HG02973 (cell line): ENCODE measurements at regions not wholly inside any gene's neighbourhood (a gene's known extent, or its start where the extent isn't known, plus 50 kb on each side); places are given as distances from the start of the nearest gene placed in this dataset.

Experiments
- ATAC-seq: cut with Tn5 transposase; IDR thresholded peaks from one replicate; pipeline ENCODE4 v1.9.1; 2021; ENCODE audit warnings: moderate library complexity; ENCODE audit not compliant: unreplicated experiment

DNA sequence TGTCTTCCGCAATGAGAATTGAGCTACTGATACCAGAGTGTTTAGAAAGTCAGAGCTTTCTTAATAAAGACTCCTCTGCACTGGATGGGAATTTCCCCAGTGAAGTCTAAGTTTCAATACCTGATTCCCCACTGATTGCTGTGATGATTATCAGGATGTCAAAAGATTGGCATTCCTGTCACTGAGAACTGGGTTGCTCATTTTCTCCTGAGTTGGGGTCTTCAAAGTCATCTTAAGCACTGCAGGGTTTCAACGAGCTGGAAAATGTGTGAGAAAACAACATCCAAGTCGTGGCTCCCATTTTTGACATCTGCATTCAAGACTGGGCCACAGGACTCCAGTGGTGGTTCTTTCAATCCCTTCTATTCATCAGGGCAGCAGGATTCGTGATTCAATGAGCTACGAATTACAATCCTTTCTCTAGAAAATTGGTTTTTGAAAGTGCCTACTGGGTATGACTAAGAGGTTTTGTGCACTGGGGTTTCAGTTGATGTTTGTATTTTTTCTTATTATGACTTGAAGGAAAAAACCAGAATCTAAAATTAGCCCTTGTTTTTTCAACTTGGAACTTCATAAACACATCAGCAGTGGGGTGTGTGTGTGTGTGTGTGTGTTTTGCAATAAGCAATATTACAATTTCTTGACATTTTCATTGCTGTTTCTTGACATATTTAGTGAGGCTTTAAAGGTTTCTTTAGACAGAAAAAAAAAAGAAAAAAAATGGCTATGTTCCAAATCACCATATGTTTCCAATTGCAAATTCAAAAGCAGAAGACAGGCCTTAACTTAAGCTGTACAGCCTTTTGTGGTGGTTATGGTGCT, 233.0 kb downstream of the FAM76B start:
- ATAC-seq: peak; percentile 94

GRCh38 chr11:95556011-95556341, 233.6 kb downstream of the FAM76B start:
- no peak for ATAC-seq

DNA sequence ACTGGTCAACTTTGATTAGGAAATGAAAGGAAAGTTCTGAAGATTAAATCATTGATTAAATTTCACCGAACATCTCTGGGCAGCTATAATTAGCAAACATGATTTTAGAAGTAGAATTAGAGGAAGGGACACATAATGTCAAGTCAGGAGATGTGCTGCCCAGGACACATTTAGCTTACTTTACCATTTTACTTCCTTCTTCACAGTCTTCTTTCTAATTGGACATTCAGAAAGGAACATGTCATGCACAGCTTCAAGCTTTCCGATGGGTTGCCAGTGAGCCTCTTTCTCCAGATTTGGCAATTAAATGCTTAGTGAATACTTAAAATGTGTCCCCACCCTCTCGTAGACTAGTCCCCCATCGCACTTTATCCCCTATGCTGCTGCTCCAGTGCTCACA, 234.7 kb downstream of the FAM76B start:
- no peak for ATAC-seq

DNA sequence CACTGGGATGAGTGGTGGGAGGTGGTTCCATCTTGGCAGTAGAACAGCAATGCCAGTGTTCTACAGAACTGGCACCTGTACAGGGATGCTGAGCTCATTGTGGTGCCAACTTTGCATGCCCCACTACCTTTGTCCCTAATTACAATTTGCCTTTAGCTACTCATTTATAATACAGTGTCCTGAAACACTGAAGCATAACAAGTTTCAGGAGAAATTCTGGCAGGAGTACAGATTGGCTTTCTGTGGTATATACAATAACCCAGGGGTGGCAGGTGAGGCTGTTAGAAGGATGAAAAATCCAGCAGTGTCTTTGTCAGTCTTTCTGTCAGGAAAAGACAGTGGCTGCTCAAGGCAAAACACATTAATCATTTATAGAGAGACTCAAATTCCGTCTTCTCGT, 240.3 kb downstream of the FAM76B start:
- no peak for ATAC-seq

DNA sequence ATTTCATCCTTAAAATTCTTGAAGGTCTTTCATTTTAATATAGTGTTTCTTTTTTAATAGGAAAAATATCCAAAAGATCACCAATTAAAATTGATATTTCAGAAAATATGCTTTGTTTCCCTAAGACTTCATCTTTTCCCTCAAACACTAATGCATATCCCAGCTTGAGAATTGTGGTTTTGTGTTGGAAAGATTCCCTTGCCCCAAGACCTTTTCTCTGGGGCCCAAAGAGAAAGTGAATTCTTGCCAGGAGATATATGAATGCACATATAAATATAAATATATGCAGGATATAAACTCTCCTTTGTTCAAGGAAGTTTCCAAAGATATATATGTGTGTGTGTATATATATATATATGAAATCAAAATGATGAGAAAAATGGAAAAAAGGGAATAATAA, 241.2 kb downstream of the FAM76B start:
- no peak for ATAC-seq

DNA sequence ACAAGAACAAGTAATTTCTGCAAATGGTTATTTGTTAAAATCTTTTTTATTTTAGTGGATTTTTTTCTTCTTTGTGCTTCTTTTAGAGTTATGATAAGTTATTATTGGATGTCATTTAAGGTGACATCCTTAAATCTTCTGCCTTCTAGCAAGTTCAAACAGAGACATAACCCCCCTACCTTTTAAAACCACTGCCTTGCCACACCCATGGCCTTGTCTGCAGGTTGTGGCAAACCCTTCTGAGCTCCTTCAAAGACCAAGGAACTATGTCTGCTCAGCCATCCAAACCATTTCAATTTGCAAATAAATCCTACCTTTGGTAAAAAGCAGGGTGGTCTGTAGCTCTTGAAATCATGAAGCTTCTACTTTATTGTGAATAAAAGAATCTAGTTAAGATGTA, 241.6 kb downstream of the FAM76B start:
- ATAC-seq: no peak

GRCh38 chr11:95547186-95547585, 242.4 kb downstream of the FAM76B start:
- ATAC-seq: no peak

GRCh38 chr11:95545116-95545875, 244.3 kb downstream of the FAM76B start:
- ATAC-seq: no peak

DNA sequence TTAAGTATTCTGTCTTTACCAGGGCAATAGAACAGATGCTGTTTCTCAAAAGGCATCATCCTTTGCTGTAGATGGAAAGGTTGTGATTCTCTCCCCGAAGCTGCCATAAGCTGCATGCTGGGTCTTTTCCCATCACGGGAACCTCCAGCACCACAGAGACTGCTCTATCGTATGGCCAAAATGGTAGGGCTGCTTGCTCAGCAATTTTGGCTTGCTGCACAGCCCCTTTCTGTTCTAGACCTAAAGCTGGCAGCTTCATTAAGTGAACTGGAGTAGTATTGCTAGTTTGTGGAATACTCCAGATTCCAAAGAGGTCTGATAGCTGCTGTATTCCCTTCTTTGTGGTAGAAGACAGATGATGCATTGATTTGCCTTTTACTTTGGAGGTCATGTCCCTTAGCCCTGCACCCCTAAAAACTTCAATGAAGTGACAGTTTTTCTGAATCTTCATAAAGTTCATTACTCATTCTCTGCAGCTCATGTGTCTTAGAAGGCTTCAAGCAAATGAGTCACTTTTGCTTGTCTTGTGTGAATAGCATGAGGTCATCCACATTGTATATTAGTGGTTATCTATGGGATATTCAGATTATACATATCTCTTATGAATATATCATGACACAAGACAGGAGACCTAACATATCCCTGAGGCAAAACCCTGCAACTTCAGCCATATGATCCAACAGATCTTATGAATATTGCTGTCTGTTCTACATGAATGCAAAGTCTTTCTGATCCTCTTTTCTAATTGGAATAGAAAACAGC, 245.3 kb downstream of the FAM76B start:
- ATAC-seq: no peak

DNA sequence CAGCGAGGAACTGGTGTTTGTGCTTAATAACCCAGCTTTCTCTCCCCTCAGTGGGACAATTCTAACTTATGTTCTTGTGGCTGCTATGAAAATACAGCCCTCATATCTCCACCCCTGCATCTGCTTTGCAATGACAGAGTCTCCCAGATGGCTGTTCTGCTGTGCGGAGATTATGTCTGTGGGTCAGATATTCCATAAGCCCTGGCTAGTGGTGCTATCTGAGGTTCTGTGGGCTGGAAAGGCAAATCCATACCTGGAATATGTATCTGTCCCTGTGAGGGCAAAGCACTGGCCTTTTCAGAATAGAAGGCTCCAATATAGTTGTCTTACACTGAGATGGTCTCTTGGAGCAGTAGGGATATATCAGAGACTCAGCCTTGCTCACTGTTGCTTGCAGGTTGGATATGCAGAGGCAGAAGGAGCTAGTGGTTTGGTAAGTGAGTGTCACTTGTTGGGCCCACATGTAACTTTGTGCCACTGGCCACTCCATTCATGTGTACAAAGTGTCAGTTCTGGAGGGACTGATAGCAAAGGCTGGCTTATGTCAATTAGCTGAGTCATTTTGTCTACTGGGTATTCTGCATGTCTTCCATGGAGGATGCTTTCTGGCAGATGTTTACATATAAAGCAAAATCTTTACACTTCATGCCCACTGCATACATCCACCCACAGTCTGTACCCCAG, 246.6 kb downstream of the FAM76B start:
- ATAC-seq: no peak

DNA sequence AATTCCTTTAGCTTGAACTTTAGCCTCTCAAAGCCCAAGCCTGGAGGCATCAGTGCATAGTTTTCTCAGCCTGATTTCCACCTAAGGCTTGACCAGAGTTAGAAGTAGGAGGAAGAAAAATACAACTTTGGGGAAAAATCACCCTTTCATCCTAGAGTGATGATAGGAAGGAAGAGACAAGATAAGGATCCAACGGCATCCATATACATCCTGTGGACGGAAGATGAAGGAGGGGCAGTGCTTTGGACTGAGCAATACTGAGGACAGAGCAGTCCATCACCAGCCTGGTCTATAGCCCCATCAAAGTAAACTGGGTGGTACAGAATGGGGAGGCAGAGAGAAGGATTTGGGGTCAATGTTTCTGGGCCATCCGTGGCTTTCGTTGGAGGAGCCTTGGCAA, 247.9 kb downstream of the FAM76B start:
- no peak for ATAC-seq

DNA sequence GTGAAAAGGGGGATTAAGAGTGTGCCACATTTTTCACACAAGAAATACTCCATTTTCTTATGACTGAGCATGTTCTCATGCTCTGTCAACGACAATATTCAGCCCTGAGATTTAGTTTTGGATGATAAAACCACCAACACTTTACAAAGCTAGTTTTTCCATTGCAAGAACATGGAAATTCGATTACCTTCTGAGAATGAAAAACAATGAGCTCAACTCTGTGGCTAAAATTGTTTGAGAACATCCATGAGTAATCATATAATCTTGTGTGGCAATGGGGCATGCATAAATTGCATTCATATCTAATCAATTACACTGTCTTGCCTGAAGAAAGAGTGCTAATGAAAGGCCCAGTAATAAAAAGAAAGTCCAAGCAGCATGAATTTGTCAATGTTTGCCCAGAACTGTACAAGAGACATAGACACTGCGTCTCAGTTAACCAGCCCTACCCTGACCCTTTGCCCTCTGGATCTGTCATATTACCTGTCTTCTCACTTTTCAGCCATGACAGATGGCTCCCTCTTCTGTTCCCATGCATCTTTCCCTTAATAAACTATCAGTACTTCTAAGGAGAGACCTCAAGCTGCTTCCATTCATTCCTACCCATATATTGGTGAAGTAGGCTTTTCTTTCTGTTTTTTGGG, 253.4 kb downstream of the FAM76B start:
- ATAC-seq: no peak

GRCh38 chr11:95534809-95535208, 254.8 kb downstream of the FAM76B start:
- ATAC-seq: no peak

GRCh38 chr11:95534226-95534625, 255.4 kb downstream of the FAM76B start:
- ATAC-seq: no peak

GRCh38 chr11:95531116-95531515, 258.5 kb downstream of the FAM76B start:
- ATAC-seq: no peak

- no peak for ATAC-seq
Measured at GRCh38 chr11:95524314-95525036, 265.1 kb downstream of the FAM76B start.

DNA sequence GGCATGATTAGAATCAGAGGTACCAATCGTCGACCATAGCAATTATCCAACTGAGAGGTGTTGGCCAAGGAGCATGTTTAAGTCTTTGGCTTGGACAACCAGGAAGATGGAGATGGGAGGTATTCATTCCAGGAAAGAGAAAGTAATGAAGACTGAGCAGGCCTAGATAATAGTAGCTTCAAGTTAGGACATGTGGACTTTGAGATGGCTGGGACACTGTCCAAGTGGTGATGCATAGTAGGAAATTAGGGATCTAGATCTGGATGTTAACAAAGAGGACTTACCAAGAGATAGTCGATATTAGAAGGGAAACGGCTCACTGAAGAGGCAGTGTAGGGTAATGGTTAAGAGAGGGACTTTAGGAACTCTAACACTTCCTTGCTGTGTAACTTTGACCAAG, 266.7 kb downstream of the FAM76B start:
- ATAC-seq: no peak

GRCh38 chr11:95521862-95522261, 267.7 kb downstream of the FAM76B start:
- no peak for ATAC-seq

DNA sequence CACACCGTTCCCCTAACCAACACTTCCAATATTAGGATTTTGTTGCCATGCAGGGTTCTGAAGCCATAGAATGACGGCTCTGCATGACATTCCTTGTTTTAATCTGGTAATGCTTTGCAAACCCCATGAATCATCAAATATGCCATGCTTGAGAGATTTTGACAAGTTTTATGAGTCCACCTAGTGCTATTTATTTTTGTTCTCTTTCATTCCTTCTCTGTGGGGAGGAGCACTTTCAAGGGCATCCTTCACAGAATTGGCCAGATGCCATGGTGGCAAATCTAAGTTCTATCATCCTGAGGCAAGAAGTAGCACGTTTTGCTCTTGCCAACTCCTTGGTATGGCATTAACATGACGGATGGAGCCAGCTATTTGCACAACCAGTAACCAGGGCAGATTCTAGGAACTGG, 268.4 kb downstream of the FAM76B start:
- no peak for ATAC-seq
